ENCODE measurements at regions not wholly inside any gene's neighbourhood (a gene's known extent, or its start where the extent isn't known, plus 50 kb on each side); places are given as distances from the start of the nearest gene placed in this dataset.

DNA sequence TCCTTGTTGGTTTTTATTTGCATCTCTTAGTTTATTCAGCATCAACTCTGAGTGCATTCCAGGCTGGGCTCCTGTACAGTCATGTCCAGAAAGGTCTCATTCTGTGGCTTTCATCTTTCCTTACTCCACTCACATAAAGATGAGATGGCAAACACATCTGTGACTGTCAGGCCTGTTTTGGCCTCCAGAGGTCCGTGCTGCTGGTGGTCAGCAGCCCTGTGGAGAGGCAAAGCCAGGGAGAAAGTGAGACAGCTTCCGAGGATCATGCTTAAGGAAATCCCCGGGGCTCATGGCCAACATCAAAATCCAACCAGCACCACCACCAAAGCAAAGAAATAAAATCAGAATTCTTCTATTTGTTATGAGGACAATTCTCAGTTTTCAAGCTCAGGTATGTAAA lies 96.1 kb upstream of the HIVEP3 start:
- TF ChIP-seq ZFP3 (CRISPR knock-in tag; IDR thresholded peaks at IDR 0.05), result no peak
- no peak for TF ChIP-seq RARB (CRISPR knock-in tag; IDR thresholded peaks at IDR 0.05)
- TF ChIP-seq ESRRG (CRISPR knock-in tag; IDR thresholded peaks at IDR 0.05), result no peak
- no peak for TF ChIP-seq ZNF8 (CRISPR knock-in tag; IDR thresholded peaks at IDR 0.05)

Measured in SK-N-SH treated with all-trans-retinoic acid at 6 μM for 48 hours (cell line).